ENCODE measurements at regions not wholly inside any gene's neighbourhood (a gene's known extent, or its start where the extent isn't known, plus 50 kb on each side); places are given as distances from the start of the nearest gene placed in this dataset.

- no peak for TF ChIP-seq TAF1 (IDR thresholded peaks at IDR 0.05; ENCODE audit: borderline replicate concordance, insufficient read depth, low read length)
- no peak for TF ChIP-seq FOXP2 (optimal IDR thresholded peaks at IDR 0.05; ENCODE audit: borderline replicate concordance, extremely low read depth, extremely low read length, insufficient read depth)
These were observed 98.3 kb downstream of the MYCN start for GRCh38 chr2:16038621-16039020.

DNA sequence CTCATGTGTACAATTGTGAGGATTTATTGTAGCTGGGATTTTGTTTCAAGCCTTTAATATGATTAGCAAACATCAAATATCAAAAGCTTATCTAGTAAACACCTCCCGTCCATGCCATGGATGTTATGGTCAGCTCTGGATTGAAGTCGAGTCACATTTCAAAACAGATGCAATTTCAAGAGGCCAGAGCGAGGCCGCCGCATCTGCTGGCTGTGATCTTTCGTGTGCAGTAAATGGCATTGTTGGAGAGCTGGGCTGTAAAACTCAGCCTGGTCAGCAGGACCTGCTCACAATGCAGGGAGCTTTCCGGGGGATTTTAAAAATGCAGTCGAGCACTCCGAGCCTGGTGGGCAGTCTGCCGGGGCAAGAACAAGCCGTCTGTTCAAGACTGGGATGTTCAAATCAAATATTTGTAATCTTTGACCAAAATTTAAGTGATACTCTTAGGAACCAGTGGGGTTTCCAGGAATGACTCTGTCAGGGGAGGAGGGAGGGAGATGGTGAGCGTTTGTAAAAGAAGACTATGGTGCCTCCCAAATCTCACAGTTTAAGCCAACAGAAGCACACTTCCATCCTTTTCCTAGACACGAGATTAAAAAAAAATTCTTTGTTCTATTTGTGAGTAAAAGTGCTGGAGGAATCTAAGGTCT, 97.6 kb downstream of the MYCN start:
- TF ChIP-seq POLR2AphosphoS5 (IDR thresholded peaks at IDR 0.05; ENCODE audit: low read depth, low read length) (no peak), TAF1 (IDR thresholded peaks at IDR 0.05; ENCODE audit: borderline replicate concordance, insufficient read depth, low read length) (no peak), SIN3A (IDR thresholded peaks at IDR 0.05; ENCODE audit: borderline replicate concordance, insufficient read depth, low read length) (no peak), FOXP2 (optimal IDR thresholded peaks at IDR 0.05; ENCODE audit: borderline replicate concordance, extremely low read depth, extremely low read length, insufficient read depth) (no peak)
- TF ChIP-seq, protein P1, sequence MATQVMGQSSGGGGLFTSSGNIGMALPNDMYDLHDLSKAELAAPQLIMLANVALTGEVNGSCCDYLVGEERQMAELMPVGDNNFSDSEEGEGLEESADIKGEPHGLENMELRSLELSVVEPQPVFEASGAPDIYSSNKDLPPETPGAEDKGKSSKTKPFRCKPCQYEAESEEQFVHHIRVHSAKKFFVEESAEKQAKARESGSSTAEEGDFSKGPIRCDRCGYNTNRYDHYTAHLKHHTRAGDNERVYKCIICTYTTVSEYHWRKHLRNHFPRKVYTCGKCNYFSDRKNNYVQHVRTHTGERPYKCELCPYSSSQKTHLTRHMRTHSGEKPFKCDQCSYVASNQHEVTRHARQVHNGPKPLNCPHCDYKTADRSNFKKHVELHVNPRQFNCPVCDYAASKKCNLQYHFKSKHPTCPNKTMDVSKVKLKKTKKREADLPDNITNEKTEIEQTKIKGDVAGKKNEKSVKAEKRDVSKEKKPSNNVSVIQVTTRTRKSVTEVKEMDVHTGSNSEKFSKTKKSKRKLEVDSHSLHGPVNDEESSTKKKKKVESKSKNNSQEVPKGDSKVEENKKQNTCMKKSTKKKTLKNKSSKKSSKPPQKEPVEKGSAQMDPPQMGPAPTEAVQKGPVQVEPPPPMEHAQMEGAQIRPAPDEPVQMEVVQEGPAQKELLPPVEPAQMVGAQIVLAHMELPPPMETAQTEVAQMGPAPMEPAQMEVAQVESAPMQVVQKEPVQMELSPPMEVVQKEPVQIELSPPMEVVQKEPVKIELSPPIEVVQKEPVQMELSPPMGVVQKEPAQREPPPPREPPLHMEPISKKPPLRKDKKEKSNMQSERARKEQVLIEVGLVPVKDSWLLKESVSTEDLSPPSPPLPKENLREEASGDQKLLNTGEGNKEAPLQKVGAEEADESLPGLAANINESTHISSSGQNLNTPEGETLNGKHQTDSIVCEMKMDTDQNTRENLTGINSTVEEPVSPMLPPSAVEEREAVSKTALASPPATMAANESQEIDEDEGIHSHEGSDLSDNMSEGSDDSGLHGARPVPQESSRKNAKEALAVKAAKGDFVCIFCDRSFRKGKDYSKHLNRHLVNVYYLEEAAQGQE (IDR thresholded peaks at IDR 0.05; ENCODE audit: insufficient read depth in 1 of 2, low read depth in 2 of 2, low read length in 2 of 2), result no peak

DNA sequence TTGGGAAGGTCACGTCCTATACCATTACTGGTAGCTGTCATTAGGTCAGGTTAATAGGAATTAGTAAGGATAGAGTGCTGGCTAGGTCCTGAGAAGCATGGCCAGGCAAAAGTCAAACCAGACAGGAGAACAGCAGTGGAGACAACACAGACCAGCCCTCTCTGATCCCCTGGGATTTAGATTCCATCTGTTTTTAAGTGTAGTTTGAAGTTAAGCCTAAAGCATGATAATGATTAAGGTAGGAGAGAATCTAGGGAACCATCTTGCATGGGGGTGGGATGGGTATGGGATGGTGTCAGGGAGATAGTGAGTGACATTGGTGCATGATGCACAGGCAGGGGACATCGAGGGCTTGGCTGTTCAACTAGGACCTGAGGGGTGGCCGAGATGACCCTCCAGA, 96.6 kb downstream of the MYCN start:
- TF ChIP-seq, protein P1 (IDR thresholded peaks at IDR 0.05; ENCODE audit: insufficient read depth in 1 of 2, low read depth in 2 of 2, low read length in 2 of 2), result no peak
- TF ChIP-seq POLR2AphosphoS5 (IDR thresholded peaks at IDR 0.05; ENCODE audit: low read depth, low read length) (no peak), TAF1 (IDR thresholded peaks at IDR 0.05; ENCODE audit: borderline replicate concordance, insufficient read depth, low read length) (no peak), SIN3A (IDR thresholded peaks at IDR 0.05; ENCODE audit: borderline replicate concordance, insufficient read depth, low read length) (no peak), FOXP2 (optimal IDR thresholded peaks at IDR 0.05; ENCODE audit: borderline replicate concordance, extremely low read depth, extremely low read length, insufficient read depth) (no peak)

- no peak for TF ChIP-seq SIN3A (IDR thresholded peaks at IDR 0.05; ENCODE audit: borderline replicate concordance, insufficient read depth, low read length)
- no peak for TF ChIP-seq TAF1 (IDR thresholded peaks at IDR 0.05; ENCODE audit: borderline replicate concordance, insufficient read depth, low read length)
- TF ChIP-seq POLR2AphosphoS5 (IDR thresholded peaks at IDR 0.05; ENCODE audit: low read depth, low read length), result no peak
- TF ChIP-seq FOXP2 (optimal IDR thresholded peaks at IDR 0.05; ENCODE audit: borderline replicate concordance, extremely low read depth, extremely low read length, insufficient read depth), result no peak
- TF ChIP-seq, protein P1 (IDR thresholded peaks at IDR 0.05; ENCODE audit: insufficient read depth in 1 of 2, low read depth in 2 of 2, low read length in 2 of 2), result no peak
These were observed 95.7 kb downstream of the MYCN start for GRCh38 chr2:16035747-16036745.

DNA sequence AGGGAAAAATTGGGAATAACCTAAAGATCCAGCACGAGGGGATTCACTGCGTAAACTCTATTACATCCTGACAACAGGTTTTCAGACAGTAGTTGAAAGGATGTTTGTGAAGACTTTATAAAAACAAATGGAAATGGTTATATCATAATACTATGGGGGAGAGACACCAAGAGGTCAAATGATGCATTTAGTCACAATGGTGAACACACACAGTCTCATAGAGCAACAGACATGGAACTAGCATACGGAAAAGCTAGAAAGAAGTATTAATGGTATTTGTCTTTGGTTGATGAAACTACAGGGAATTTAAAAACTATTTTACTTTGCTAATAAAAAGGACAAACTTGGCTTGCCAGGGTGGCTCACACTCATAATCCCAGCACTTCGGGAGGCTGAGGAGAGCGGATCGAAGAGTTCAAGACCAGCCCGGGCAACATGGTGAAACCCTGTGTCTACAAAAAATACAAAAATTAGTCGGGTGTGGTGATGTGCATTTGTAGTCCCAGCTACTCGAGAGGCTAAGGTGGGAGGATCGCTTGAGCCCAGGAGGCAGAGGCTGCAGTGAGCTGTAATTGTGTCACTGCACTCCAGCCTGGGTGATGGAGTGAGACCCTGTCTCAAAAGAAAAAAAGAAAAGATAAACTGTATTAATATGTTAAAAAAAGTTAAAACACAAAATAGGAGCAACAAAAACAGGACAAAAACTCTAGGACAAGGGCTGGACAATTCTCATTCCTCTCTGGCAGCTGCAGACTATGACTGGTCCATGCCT, 94.8 kb downstream of the MYCN start:
- TF ChIP-seq POLR2AphosphoS5 (IDR thresholded peaks at IDR 0.05; ENCODE audit: low read depth, low read length), result no peak
- TF ChIP-seq TAF1 (IDR thresholded peaks at IDR 0.05; ENCODE audit: borderline replicate concordance, insufficient read depth, low read length), result no peak
- no peak for TF ChIP-seq FOXP2 (optimal IDR thresholded peaks at IDR 0.05; ENCODE audit: borderline replicate concordance, extremely low read depth, extremely low read length, insufficient read depth)
- TF ChIP-seq, protein P1 (IDR thresholded peaks at IDR 0.05; ENCODE audit: insufficient read depth in 1 of 2, low read depth in 2 of 2, low read length in 2 of 2), result no peak
- no peak for TF ChIP-seq SIN3A (IDR thresholded peaks at IDR 0.05; ENCODE audit: borderline replicate concordance, insufficient read depth, low read length)
